ENCODE measurements at regions not wholly inside any gene's neighbourhood (a gene's known extent, or its start where the extent isn't known, plus 50 kb on each side); places are given as distances from the start of the nearest gene placed in this dataset.

GRCh38 chr5:6311568-6312501 lies 66.5 kb downstream of the MED10 start:
- Histone ChIP-seq H4K20me1 (replicated peaks; ENCODE audit: control insufficient read depth, extremely low read depth, insufficient read depth, low read length) (no peaks in the 10 kb centered on the region), H3K79me2 (ENCODE audit: control insufficient read depth, insufficient read depth, low read length) (no peaks in the 10 kb centered on the region), H3K4me3 (replicated peaks in 1 of 3; ENCODE audit: insufficient read depth in 1 of 3, low read depth in 1 of 3, low read length in 3 of 3) (no peak overlapping the region), H3K9me3 (replicated peaks; ENCODE audit: control insufficient read depth, insufficient read depth, low read length) (no peaks in the 10 kb centered on the region), H3K4me2 (ENCODE audit: insufficient read depth, low read length) (no peak overlapping the region), H3K27ac (ENCODE audit: insufficient read depth, low read depth, low read length) (no peak overlapping the region), H3K4me1 (ENCODE audit: control insufficient read depth, extremely low read depth, insufficient read depth, low read length) (no peaks in the 10 kb centered on the region), H3K9ac (replicated peaks; ENCODE audit: extremely low read depth, insufficient read depth, low read length) (no peak overlapping the region), H3K9me1 (replicated peaks; ENCODE audit: control insufficient read depth, extremely low read depth, insufficient read depth, low read length) (no peaks in the 10 kb centered on the region), H3K27me3 (ENCODE audit: control insufficient read depth in 2 of 2, insufficient read depth in 2 of 2, low read length in 2 of 2) (no peaks in the 10 kb centered on the region), H3K36me3 (ENCODE audit: control insufficient read depth in 2 of 2, extremely low read depth in 1 of 2, insufficient read depth in 2 of 2, low read length in 2 of 2) (no peaks in the 10 kb centered on the region), H2AFZ (ENCODE audit: low read depth, low read length) (no peak overlapping the region)
- POLR2A ChIA-PET = no interaction called here
- TF ChIP-seq FOS (IDR thresholded peaks at IDR 0.05; ENCODE audit: borderline replicate concordance, insufficient read depth, low read length) (no peak), MYC (IDR thresholded peaks at IDR 0.05; ENCODE audit: low read depth, low read length) (no peak), POLR2AphosphoS5 (IDR thresholded peaks at IDR 0.05; ENCODE audit: insufficient read depth, low read depth, low read length) (no peak), EZH2 (IDR thresholded peaks at IDR 0.05; ENCODE audit: borderline replicate concordance, low read depth, low read length, severe bottlenecking) (no peak)
- TF ChIP-seq, protein P1, sequence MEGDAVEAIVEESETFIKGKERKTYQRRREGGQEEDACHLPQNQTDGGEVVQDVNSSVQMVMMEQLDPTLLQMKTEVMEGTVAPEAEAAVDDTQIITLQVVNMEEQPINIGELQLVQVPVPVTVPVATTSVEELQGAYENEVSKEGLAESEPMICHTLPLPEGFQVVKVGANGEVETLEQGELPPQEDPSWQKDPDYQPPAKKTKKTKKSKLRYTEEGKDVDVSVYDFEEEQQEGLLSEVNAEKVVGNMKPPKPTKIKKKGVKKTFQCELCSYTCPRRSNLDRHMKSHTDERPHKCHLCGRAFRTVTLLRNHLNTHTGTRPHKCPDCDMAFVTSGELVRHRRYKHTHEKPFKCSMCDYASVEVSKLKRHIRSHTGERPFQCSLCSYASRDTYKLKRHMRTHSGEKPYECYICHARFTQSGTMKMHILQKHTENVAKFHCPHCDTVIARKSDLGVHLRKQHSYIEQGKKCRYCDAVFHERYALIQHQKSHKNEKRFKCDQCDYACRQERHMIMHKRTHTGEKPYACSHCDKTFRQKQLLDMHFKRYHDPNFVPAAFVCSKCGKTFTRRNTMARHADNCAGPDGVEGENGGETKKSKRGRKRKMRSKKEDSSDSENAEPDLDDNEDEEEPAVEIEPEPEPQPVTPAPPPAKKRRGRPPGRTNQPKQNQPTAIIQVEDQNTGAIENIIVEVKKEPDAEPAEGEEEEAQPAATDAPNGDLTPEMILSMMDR (IDR thresholded peaks at IDR 0.05; ENCODE audit: extremely low read depth in 1 of 2, insufficient read depth in 1 of 2, low read depth in 1 of 2, low read length in 2 of 2) = no peak
- dilution Hi-C loops (cut with MboI; ENCODE audit: extremely low pct_ligation_motif_present, low sequenced_read_pairs) (no loop called here), intact Hi-C loops (cut with micrococcal nuclease) (no loop called here)
- BruUV-seq (replicated peaks) = no TSS peak
- no peak for FAIRE-seq
- DNase-seq (ENCODE audit: low read depth, low spot score) = no peak
- CTCF ChIA-PET = no interaction called here
